Gastroesophageal sphincter (tissue), 4 donors: ENCODE measurements at regions not wholly inside any gene's neighbourhood (a gene's known extent, or its start where the extent isn't known, plus 50 kb on each side); places are given as distances from the start of the nearest gene placed in this dataset.

Experiments used
- ATAC-seq: fragments of 150-250 bp; one replicate; pipeline ENCODE4 v1.9.1; 2016; ENCODE audit warnings: mild to moderate bottlenecking, moderate library complexity
- H3K27ac ChIP-seq, 4 donors: fragments of 200-600 bp; sonication (generic) in 3 of 4; 1 replicate in 3 of 4; 2 replicates in 1 of 4; pipeline ENCODE4 v1.5.1; 2016 to 2019
- H3K27me3 ChIP-seq: fragments of 200-600 bp; sonication (generic); one replicate; pipeline ENCODE4 v1.5.1; 2019
- H3K36me3 ChIP-seq, 2 donors: fragments of 200-600 bp; sonication (generic); one replicate each; pipeline ENCODE4 v1.5.1; 2019; ENCODE audit warnings: control low read depth in 1 of 2
- H3K4me1 ChIP-seq, 3 donors: fragments of 200-600 bp; sonication (generic); 1 replicate in 2 of 3; 2 replicates in 1 of 3; pipeline ENCODE4 v1.5.1; 2016 to 2019; ENCODE audit warnings: control low read depth in 2 of 3
- H3K4me3 ChIP-seq, 2 donors: fragments of 200-600 bp; sonication (generic); one replicate each; pipeline ENCODE4 v1.5.1; 2019; ENCODE audit warnings: mild to moderate bottlenecking in 1 of 2, moderate library complexity in 1 of 2
- H3K9me3 ChIP-seq, 3 donors: fragments of 200-600 bp; sonication (generic); one replicate each; pipeline ENCODE4 v1.5.1; 2017 to 2019; ENCODE audit warnings: control low read depth in 2 of 3
- CTCF ChIP-seq, 4 experiments: fragments of 200-600 bp in 2 of 4; fragments of 450-650 bp in 2 of 4; sonication (generic) in 1 of 4; IDR thresholded peaks; one replicate each; pipeline ENCODE4 v1.5.1; 2017 to 2019; ENCODE audit warnings: antibody characterized with exemption in 4 of 4, mild to moderate bottlenecking in 2 of 4, moderate library complexity in 2 of 4
- EP300 ChIP-seq: sonication (generic); formaldehyde crosslinking; IDR thresholded peaks from one replicate; pipeline ENCODE4 v1.6.1; 2017; ENCODE audit warnings: antibody characterized with exemption, mild to moderate bottlenecking
- POLR2A ChIP-seq, 2 donors: fragments of 450-650 bp; IDR thresholded peaks; one replicate each; pipeline ENCODE4 v1.6.1; 2017; ENCODE audit warnings: antibody characterized with exemption in 2 of 2, mild to moderate bottlenecking in 2 of 2, moderate library complexity in 1 of 2
- POLR2AphosphoS5 ChIP-seq: sonication (generic); formaldehyde crosslinking; IDR thresholded peaks from one replicate; pipeline ENCODE4 v1.6.1; 2017; ENCODE audit warnings: antibody characterized with exemption
- WGBS, 2 donors: methylation state at CpG; one replicate each; pipeline ENCODE4 v1.1.5; 2018; ENCODE audit warnings: low coverage in 1 of 2; 5-methylcytosine and 5-hydroxymethylcytosine counted together

GRCh38 chr2:176643646-176644045, 374.4 kb downstream of the MTX2 start:
- Histone ChIP-seq H3K4me1 (no peaks in the 10 kb centered on the region), H3K4me3 (no peak overlapping the region), H3K36me3 (no peaks in the 10 kb centered on the region), H3K27ac (no peak overlapping the region), H3K9me3 (no peaks in the 10 kb centered on the region), H3K27me3 (peaks cover 95% of the 10 kb centered on the region)
- ATAC-seq, result no peak
- TF ChIP-seq POLR2A (IDR thresholded peaks at IDR 0.05) (no peak), POLR2AphosphoS5 (no peak), CTCF (IDR thresholded peaks at IDR 0.05) (no peak), EP300 (no peak)
- 26 to 29% methylated on average over 8 of the region's 8 CpGs for WGBS, 2 donors

GRCh38 chr2:176645494-176645893, 376.3 kb downstream of the MTX2 start:
- no peak for ATAC-seq
- 93% methylated on average over 3 of the region's 3 CpGs for WGBS, 2 donors
- no peak overlapping the region for H3K4me3 ChIP-seq
- H3K27me3 ChIP-seq, result peaks cover 87% of the 10 kb centered on the region
- no peaks in the 10 kb centered on the region for H3K9me3 ChIP-seq
- TF ChIP-seq POLR2AphosphoS5 (no peak), EP300 (no peak), POLR2A (IDR thresholded peaks at IDR 0.05) (no peak), CTCF (IDR thresholded peaks at IDR 0.05) (no peak)
- H3K4me1 ChIP-seq, result no peaks in the 10 kb centered on the region
- no peak overlapping the region for H3K27ac ChIP-seq
- no peaks in the 10 kb centered on the region for H3K36me3 ChIP-seq

- Histone ChIP-seq H3K36me3 (no peaks in the 10 kb centered on the region), H3K27me3 (peaks cover 87% of the 10 kb centered on the region), H3K4me1 (no peaks in the 10 kb centered on the region), H3K9me3 (no peaks in the 10 kb centered on the region), H3K27ac (no peak overlapping the region), H3K4me3 (no peak overlapping the region)
- TF ChIP-seq POLR2AphosphoS5 (no peak), EP300 (no peak), POLR2A (IDR thresholded peaks at IDR 0.05) (no peak)
- ATAC-seq, result no peak
- 72 to 82% methylated on average over 4 to 5 of the region's 5 CpGs for WGBS, 2 donors
These were observed 376.9 kb downstream of the MTX2 start for GRCh38 chr2:176646033-176646615.

- Histone ChIP-seq H3K4me3 (no peak overlapping the region), H3K9me3 (no peaks in the 10 kb centered on the region), H3K36me3 (no peaks in the 10 kb centered on the region), H3K4me1 (no peaks in the 10 kb centered on the region), H3K27ac (no peak overlapping the region), H3K27me3 (peaks cover 74% of the 10 kb centered on the region)
- ATAC-seq, result no peak
- TF ChIP-seq POLR2AphosphoS5 (no peak), CTCF (IDR thresholded peaks at IDR 0.05) (no peak), POLR2A (IDR thresholded peaks at IDR 0.05) (no peak), EP300 (no peak)
- WGBS, 2 donors, result 84 to 86% methylated on average over 9 to 11 of the region's 11 CpGs
These were observed 378.3 kb downstream of the MTX2 start for GRCh38 chr2:176647325-176648165.

GRCh38 chr2:176648700-176649297, 379.6 kb downstream of the MTX2 start:
- Histone ChIP-seq H3K9me3 (no peaks in the 10 kb centered on the region), H3K27ac (no peak overlapping the region), H3K4me3 (no peak overlapping the region), H3K36me3 (no peaks in the 10 kb centered on the region), H3K4me1 (peaks cover 0 to 2% (median 0%) of the 10 kb centered on the region in 3 donors), H3K27me3 (peaks cover 64% of the 10 kb centered on the region)
- TF ChIP-seq EP300, result no peak
- no peak for TF ChIP-seq CTCF (IDR thresholded peaks at IDR 0.05)
- TF ChIP-seq POLR2AphosphoS5, result no peak
- TF ChIP-seq POLR2A (IDR thresholded peaks at IDR 0.05), result no peak
- WGBS, 2 donors, result 72 to 83% methylated on average over 8 of the region's 8 CpGs
- ATAC-seq, result no peak
